Stimulated activated naive CD4-positive, alpha-beta T cell (primary cell): ENCODE measurements at regions not wholly inside any gene's neighbourhood (a gene's known extent, or its start where the extent isn't known, plus 50 kb on each side); places are given as distances from the start of the nearest gene placed in this dataset.

Experiments used
- DNase-seq, 6 experiments: peaks; one replicate each; lab custom pipeline; 2025; lab: John Stamatoyannopoulos, UW

- no peak for DNase-seq
Measured at GRCh38 chr2:122174061-122174460, 418.6 kb downstream of the TSN start.

DNA sequence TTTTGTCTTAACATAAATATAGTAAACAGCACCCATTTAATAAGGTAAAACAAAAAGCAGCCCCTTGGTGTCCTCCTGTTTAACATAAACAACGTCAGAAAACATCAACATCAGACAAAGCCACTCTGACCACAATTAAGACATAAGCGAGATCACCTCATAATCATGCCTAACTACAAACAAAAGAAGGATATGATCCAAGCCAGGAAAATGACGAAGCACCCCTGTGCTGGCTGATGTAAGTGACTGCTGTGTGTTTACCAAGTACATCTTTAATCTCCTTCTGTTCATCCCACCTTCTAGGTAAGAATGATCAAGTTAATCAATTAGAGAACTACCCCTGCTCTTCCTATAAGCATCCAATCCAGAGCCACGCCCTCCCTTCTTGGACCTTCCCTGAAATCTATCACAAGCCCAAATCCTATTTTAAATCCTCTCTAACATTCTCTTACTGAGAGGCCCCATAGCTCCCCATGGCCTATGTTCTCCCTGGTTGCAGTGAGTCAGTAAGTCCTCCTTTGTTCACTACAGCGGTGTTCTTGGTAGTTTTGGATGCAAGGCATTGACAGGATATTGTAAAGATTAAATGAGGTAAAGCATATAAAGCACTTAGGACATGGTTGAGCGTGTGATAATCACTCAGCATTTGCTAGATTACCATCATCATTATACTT, 424.2 kb downstream of the TSN start:
- no peak for DNase-seq

DNA sequence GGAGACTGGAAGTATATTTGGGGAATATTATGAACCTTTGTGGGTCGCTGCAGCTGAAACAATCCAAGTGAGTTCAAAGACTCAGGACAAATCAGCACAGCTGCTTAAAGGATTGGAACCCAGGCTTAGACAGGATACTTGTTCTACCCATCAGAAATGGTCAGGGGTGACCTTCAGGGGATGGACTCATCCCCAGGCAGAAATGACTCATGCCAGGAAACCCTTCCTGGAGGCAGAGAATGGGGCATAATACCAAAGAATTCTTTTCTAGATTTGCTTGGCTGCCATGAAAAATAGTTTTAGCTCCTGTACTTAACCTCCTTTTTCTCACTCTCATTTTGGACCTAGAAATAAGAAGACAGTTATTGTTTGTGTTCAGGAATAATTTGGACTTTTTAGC, 425.5 kb downstream of the TSN start:
- DNase-seq = no peak

DNA sequence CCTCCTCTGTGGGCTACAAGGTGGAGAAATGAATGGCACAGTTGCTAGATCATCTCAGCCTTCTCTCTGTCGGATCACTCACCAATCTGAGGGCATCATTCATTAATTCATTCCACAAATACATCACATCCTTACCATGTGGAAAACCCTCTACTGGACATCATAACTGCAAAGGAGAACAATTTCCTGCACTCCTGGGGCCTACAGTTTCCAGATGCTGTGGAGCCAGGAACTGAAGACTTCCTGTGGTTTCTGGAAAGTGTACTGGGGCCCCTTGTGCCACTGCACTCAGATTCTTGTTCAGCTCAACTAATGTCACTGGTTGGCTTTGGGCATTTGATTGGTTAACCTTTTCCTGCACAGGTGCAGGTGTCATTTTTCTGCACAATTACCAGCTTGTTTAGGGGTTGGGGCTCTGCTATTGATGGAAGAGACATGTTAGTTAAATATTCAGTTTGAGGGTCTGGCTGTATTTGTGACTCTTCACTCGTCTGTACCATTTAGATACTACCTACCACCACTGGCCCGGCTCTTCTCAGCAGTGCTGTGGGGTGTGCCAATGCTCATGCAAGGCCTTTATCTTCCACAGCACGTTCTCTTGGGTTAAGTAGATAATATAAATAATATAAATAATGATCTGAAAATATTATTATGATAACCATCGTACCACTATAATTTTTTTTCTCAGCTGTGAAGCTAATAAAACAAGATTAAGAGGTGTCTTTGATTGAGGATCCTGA, 427.3 kb downstream of the TSN start:
- no peak for DNase-seq

GRCh38 chr2:122183890-122184289, 428.4 kb downstream of the TSN start:
- no peak for DNase-seq

DNA sequence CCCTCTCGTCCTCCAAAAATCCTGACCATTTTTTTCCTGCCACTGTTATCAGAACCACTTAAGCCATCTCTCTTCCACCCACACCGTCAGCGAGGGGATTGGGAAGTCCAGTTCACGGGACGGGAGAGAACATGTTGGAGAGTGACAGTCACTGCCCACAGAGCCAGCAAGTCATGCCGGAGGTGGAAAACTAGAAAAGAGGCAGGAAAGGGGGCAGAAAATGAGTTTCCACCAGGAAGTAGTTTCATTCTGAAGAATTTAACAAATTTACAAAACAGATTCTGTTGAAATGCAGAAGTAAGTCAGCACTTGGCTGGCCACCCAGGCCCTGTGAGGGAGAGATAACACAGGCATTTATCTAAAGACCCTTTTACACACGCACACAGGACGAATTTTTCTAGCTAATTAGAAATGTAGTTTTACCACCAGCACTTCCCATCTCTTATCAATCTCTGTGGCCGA, 431.3 kb downstream of the TSN start:
- no peak for DNase-seq

GRCh38 chr2:122191331-122191730, 435.9 kb downstream of the TSN start:
- no peak for DNase-seq

GRCh38 chr2:122193622-122194021, 438.2 kb downstream of the TSN start:
- DNase-seq = no peak

DNA sequence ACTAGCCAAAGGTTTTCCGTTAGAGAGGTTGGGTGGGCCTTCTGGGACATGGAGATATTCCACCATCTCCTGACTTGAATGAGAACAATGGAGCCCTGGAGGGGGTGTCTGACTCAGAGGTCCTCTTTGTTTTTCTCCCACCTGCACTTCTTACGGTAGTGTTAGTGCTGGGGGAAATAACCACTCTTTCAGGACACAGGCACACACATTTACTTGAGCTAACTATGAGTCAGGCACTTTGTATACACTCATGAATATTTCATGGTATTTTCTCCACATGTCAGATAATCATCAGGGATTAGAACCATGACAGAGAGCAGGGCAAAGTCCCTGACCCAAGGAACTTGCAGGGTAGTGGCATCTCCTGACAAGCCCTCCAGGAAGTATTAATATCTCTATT, 439.1 kb downstream of the TSN start:
- no peak for DNase-seq

DNA sequence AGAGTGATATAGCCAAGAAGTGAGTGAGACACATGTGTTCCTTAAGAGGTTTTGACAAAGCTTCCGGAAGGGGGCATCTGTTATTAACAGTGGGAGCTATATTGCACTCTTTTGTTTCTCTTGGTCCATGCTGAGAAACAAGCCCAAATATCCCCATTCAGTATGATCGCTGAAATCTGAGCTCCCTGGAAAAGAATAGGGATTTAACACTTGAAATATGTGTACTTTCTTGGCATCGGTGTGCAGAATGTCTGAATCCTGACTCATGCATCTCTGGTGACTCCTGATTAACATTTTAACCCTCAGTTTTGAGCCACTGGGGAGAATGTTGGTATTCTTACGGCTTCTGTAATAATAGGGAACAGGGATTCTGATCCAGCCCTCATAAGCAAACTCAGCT, 448.1 kb downstream of the TSN start:
- DNase-seq = no peak

GRCh38 chr2:122205641-122206040, 450.2 kb downstream of the TSN start:
- no peak for DNase-seq

GRCh38 chr2:122206101-122206500, 450.6 kb downstream of the TSN start:
- DNase-seq = no peak

GRCh38 chr2:122209377-122209776, 453.9 kb downstream of the TSN start:
- DNase-seq = no peak

GRCh38 chr2:122210065-122210464, 454.6 kb downstream of the TSN start:
- DNase-seq = no peak

DNA sequence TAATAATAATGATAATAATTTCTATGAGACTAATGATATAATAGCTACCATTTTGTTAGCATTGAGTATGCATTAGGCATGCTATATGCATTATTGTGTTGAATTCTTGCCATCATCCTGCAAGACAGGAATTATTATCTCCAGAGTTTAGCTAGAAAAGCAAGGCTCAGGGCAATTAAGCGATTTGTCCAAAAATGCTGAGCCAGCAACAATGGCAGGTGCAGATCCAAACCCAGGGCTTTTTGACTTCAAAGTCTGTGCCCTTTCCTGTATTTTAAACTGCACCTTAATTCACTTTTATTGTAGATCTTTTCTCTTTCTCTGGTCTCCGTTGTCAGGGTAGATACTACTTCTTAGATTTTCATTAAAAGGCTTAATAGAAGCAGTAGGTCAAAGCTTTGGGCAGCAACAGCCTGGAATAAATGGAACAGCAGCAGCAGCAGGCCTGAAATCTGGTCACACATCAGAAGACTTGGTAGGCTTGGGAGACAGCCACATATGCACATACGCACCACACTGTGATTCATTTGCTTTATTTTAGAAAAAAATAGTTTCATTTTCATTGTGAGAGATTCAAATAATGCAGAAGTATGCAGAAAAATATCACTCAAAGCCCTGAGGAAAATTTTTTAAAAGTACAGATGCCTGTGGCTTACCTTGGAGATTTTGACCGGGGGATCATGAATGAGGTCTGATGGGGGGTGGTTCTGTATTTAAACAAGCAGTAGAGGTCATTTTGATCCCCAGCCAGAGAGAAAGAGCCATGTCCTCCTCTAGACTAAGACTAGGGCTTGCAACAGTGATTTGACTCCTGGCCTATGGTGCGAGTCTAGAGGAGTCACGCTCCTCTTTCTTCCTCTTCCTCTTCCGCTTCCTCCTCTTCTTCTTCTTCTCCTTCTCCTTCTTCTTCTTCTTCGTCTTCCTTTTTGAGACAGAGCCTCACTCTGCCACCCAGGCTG, 455.7 kb downstream of the TSN start:
- no peak for DNase-seq

DNA sequence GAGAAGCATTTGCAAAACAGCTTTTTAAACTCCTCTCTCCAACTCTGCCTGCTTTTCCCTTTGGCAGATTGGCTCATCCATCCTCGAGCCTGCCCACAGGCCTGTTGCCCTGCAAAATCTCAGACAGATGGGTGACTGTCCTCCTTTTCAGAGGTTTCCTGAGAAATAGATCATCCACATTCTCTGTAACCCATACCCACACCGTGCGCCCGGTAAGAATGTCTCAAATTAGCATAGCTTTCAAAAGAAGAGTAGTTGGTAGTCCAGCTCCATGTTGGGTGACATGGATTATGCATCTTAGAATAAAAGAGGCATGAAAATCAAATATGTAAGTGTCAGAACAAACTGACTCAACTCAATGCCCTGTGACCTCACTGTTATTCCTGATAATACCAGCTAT, 457.9 kb downstream of the TSN start:
- DNase-seq = no peak

DNA sequence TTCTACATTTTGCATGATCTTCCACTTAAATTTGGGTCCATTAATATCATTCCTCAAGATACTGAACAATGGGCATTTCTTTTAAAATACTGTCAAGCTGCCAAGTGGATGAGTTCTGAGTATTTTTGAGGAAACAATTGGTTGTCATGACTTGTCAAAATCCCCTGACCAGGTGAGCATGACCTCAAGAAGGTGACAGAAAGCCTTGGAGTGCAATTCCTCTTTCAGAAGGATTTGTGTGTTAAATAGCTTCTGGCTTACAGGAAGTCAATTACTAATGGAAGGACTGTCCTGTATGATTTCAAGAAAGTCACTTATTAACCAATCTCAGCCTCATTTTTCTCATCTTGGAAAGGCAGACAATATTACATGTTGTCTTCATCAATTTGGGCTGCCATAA, 460.6 kb downstream of the TSN start:
- DNase-seq = no peak

- DNase-seq = no peak
Measured at GRCh38 chr2:122216901-122217300, 461.4 kb downstream of the TSN start.

DNA sequence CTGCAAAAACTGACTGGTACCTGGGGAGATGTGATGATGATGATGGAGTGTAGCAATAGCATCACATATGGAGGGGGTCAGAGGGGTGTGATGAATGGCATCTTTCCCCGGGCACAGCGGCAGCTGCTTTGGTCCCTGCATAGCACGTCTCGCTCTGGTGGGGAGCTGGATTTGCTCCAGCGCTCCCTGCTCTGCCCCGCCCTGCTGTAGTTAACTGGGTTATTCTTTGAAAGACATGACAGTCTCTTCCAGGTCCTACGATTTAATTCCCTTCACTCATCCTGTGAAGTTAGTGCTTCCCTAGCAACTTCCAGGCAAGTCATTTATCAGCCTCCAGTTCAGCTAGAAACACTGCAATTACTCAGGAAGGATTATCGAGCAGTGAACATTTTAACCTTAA, 463.1 kb downstream of the TSN start:
- DNase-seq = no peak

DNA sequence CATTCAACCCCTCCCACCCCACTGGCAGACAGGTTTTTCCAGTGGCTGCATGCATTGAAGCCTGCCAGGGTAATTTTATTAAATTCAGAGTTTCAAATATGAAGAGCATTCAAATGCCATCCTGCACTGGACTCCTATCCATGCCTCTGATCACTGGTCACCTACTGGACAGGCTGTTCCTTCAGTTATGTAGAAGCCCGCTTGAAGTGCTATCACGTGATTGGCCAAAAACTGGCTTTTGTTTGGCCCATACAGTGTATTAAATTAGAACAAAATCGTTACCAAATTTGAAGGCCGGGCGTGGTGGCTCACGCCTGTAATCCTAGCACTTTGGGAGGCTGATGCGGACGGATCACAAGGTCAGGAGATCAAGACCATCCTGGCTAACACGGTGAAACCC, 464.1 kb downstream of the TSN start:
- no peak for DNase-seq

DNA sequence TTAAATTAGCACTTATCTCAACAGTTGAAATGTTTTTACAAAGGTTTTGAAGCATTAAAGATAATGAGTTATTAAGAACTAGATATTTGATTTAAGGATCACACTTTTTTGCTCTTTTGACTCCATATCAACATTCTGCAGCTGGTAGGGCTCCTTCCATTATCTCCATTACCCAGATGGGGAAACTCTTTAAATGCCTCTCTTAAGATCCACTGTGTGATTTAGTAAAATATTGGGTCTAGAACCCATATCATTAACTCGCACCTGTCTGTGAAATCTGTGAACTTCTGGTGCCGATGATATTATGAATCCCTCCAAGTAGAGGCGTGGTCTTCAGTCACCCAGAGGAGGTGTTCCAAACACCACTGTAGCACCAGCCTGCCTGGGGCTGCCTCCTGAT, 466.2 kb downstream of the TSN start:
- no peak for DNase-seq

GRCh38 chr2:122231296-122231695, 475.8 kb downstream of the TSN start:
- DNase-seq = no peak

DNA sequence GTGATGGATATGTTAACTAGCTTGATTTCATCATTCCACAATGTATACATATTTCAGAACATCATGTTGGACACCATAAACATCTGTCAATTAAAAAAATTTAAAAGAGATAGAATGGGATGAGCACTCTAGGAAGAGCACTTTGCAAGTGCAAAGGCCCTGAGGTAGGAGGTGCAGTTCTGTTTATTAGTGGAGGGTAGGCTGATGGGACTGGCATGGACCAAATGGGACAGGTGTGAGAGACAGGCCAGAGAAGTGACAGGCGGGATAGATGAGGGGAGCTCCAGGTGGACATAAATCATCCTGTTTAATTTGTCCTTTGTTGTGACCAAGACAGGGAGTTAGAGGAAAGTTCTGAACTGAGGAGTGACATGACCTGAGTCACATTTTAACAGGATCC, 477.9 kb downstream of the TSN start:
- no peak for DNase-seq
